GM13976 (cell line): ENCODE measurements at regions not wholly inside any gene's neighbourhood (a gene's known extent, or its start where the extent isn't known, plus 50 kb on each side); places are given as distances from the start of the nearest gene placed in this dataset.

Experiments used
- DNase-seq: peaks from one replicate; pipeline ENCODE4 v3.0.0; 2012; ENCODE audit warnings: low spot score
- in situ Hi-C: fragments of 300-500 bp; cut with MboI; formaldehyde crosslinking; loops from one replicate; pipeline ENCODE4 v1.12.0; 2022; ENCODE audit warnings: low sequenced_read_pairs, mixed read lengths, inconsistent platforms; ENCODE audit not compliant: unreplicated experiment
- TF ChIP-seq, protein P1 (sequence below): IDR thresholded peaks from 2 replicates; pipeline ENCODE4 v1.5.1; 2012; ENCODE audit warnings: borderline replicate concordance, mild to moderate bottlenecking; ENCODE audit not compliant: insufficient read depth; ENCODE audit errors: extremely low read depth, missing control alignments, control extremely low read depth

DNA sequence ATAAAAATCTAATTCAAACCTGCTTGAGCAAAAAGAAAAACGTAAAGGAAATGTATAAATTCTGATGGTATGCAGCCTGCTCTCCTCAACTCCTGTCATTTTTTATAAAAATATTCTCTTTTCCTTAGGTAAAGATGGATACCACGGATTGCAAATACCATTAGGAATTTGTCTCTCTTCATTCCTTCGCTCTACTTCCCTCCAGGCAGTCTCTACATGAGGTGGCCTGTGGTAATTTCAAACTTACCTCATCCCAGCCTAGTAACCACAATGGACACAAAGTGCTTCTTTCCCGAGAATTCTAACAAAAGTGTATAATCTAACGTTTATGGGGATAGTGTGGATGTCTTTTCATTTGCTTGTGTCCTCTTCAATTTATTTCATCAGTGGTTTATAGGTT lies 239.5 kb upstream of the LRRC7 start:
- DNase-seq = no peak
- TF ChIP-seq, protein P1, sequence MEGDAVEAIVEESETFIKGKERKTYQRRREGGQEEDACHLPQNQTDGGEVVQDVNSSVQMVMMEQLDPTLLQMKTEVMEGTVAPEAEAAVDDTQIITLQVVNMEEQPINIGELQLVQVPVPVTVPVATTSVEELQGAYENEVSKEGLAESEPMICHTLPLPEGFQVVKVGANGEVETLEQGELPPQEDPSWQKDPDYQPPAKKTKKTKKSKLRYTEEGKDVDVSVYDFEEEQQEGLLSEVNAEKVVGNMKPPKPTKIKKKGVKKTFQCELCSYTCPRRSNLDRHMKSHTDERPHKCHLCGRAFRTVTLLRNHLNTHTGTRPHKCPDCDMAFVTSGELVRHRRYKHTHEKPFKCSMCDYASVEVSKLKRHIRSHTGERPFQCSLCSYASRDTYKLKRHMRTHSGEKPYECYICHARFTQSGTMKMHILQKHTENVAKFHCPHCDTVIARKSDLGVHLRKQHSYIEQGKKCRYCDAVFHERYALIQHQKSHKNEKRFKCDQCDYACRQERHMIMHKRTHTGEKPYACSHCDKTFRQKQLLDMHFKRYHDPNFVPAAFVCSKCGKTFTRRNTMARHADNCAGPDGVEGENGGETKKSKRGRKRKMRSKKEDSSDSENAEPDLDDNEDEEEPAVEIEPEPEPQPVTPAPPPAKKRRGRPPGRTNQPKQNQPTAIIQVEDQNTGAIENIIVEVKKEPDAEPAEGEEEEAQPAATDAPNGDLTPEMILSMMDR = no peak
- in situ Hi-C loops = no loop called here

DNA sequence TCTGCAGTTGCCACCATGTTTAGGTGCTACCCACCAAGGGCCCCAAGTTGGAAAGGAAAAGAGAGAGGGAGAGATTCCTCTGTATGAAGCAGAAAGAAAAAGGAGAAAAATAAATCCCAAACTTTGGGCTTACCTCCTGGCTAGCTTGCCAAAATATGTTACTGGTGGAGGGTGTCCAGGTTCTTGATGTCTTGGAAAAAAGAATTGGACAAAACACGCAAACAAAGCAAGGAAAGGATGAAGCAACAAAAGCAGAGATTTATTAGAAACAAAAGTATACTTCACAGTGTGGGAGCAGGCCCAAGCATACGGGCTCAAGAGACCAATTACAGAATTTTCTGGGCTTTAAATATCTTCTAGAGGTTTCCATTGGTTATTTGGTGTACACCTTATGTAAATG lies 204.5 kb upstream of the LRRC7 start:
- TF ChIP-seq, protein P1 = no peak
- DNase-seq = no peak
- in situ Hi-C loops = no loop called here

DNA sequence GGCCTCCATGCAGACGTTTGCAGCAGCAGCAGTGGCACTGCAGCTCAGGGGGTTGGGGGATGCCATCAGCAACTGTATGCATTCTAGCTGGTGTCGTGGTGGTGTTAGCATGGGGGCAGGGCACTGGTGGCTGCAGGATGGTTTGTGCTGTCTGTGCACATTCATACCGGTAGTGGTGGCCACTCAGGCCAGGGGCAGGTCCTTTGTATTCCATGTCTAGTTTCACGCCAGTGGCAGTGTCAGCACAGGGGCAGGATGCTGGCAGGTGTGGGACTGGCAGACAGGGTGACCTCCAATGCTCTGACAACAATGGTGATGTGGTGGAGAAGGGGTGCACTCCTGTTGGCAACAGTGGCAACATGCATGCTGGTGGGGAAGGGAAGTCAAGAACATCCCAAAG lies 194.2 kb upstream of the LRRC7 start:
- no peak for DNase-seq
- in situ Hi-C loops = no loop called here
- TF ChIP-seq, protein P1 = no peak

DNA sequence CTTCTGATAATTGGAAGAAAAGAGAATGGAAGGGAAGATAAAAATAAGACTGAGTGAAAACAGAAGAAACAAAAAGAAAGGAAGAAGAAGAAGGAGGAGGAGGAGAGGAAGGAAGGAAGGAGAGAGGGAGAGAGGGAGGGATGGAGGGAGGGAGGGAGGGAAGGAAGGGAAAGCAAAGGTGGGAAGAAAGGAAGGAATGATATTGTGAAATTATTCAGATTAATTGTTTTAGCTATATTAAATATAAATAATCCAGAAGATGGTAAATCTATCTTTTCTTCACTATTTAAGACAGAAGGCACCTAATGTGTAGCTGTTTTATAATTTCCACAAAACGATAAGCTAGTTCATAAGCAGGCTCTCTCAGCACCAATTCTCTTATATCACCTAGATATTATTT lies 191.3 kb upstream of the LRRC7 start:
- DNase-seq = no peak
- in situ Hi-C loops = no loop called here
- TF ChIP-seq, protein P1 = no peak

DNA sequence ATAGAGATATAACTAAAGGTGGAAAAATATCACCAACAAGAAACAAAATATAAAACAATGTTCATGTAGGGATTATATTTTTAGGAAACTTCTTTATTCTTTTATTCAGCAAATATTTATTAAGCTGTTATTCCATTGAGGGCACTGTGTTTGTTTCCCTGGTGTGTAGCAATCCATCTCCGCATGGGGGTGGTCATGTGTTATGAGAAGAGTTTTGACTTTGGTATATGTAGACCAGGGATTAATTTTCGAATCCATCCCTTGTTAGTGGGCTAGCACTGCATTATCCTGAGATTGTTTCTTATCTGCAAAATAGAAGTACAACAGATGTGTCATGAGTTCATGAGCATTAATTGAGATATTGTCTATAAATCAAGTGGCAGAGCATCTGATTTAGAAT lies 190.2 kb upstream of the LRRC7 start:
- no peak for DNase-seq
- TF ChIP-seq, protein P1 = no peak
- in situ Hi-C loops = no loop called here

DNA sequence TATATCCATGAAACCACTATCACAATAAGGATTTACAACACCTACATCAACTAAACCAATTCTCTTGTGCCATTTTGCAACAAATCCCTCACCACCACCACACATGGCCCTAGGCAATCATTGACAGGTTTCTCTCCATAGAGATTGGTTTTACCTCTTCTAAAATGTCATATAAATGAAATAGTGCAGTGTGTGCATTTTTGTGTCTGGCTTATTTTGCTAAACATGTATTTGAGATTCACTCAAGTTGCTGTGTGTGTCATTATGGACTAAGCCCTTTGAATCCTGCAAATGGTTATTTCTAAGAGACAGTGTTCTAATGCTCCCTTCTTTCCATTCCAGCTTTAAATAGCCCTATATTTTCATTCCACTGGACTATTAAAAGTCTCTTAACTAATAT lies 179.7 kb upstream of the LRRC7 start:
- TF ChIP-seq, protein P1 = no peak
- DNase-seq = no peak
- in situ Hi-C loops = no loop called here

DNA sequence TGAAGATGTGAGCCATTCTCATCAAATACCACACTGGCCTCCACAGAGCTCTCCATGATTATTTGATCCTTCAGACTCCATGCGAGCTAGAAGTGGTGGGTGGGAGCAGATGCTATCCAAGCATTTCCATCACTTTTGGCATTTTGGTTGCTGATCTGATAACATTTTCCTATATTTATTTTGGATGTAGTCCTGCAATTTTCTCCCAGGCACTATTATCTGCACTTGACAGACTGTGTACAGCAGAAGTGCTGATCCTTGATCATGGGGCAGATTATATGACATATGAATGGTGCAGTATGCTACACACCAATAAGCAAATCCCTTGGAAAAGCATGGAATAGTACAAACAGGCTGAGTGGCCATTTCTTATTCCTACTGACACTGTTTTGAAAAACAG lies 167.6 kb upstream of the LRRC7 start:
- TF ChIP-seq, protein P1 = no peak
- in situ Hi-C loops = no loop called here
- no peak for DNase-seq
